ENCODE measurements at regions not wholly inside any gene's neighbourhood (a gene's known extent, or its start where the extent isn't known, plus 50 kb on each side); places are given as distances from the start of the nearest gene placed in this dataset.

DNA sequence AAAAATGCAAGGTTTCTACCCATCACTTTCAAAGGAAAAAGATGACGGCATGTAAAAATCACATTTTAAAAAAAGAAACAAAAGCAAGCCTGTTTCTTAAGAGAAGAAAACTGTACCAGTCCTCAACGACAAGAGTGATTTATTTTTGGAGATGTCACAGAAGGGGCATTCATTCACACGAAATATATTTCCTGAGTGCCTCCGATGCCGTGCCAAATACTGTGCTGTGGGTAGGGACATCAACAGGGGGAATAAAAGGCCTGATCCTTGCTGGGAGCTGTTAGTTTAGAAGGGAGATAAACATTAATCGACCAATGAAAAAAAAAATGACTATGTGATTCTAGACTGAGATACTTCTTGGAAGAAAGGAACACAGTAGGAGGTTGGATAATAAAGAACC lies 297.5 kb upstream of the SOX5 start:
- H3K9me3 ChIP-seq (replicated peaks; ENCODE audit: control insufficient read depth, insufficient read depth, low read depth, low read length), result no peaks in the 10 kb centered on the region
- H3K4me2 ChIP-seq (ENCODE audit: insufficient read depth, low read length), result no peak overlapping the region
- TF ChIP-seq, protein P1, sequence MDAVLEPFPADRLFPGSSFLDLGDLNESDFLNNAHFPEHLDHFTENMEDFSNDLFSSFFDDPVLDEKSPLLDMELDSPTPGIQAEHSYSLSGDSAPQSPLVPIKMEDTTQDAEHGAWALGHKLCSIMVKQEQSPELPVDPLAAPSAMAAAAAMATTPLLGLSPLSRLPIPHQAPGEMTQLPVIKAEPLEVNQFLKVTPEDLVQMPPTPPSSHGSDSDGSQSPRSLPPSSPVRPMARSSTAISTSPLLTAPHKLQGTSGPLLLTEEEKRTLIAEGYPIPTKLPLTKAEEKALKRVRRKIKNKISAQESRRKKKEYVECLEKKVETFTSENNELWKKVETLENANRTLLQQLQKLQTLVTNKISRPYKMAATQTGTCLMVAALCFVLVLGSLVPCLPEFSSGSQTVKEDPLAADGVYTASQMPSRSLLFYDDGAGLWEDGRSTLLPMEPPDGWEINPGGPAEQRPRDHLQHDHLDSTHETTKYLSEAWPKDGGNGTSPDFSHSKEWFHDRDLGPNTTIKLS (IDR thresholded peaks at IDR 0.05; ENCODE audit: borderline replicate concordance, low read depth), result no peak
- TF ChIP-seq YY1 (IDR thresholded peaks at IDR 0.05; ENCODE audit: borderline replicate concordance in 1 of 3, control insufficient read depth in 1 of 3, extremely low read depth in 1 of 3, insufficient read depth in 3 of 3, insufficient read length in 1 of 3, insufficient replicate concordance in 2 of 3, low read depth in 1 of 3, low read length in 2 of 3) (no peak), PCBP2 (IDR thresholded peaks at IDR 0.05; ENCODE audit: low read depth, low read length, poor library complexity, severe bottlenecking) (no peak)
- ChIA-PET POLR2A (no interaction called here), CTCF (ENCODE audit: low intra/inter-chr PET ratio) (no interaction called here)
- in situ Hi-C loops (cut with MboI), result no loop called here
- BruUV-seq (replicated peaks), result no TSS peak
- DNase-seq (ENCODE audit: extremely low read depth in 1 of 4, low spot score in 3 of 4) (no peak), FAIRE-seq (no peak), ATAC-seq (no peak)
- WGBS (ENCODE audit: insufficient coverage, low coverage, missing lambda C conversion rate), result 9% methylated on average over 6 of the region's 6 CpGs
- no peaks in the 10 kb centered on the region for H3K9me1 ChIP-seq (ENCODE audit: control insufficient read depth, insufficient read depth, low read length)
- no peaks in the 10 kb centered on the region for H4K20me1 ChIP-seq (replicated peaks; ENCODE audit: control insufficient read depth, insufficient read depth, low read length)
- no peak overlapping the region for H3K4me3 ChIP-seq
- intact Hi-C loops (cut with micrococcal nuclease), result no loop called here
- H3K4me1 ChIP-seq (replicated peaks in 1 of 2; ENCODE audit: control insufficient read depth in 2 of 2, insufficient read depth in 2 of 2, low read length in 2 of 2), result no peaks in the 10 kb centered on the region
- H3K27ac ChIP-seq (ENCODE audit: extremely low read depth, low read depth, low read length), result no peak overlapping the region
- H3K9ac ChIP-seq (ENCODE audit: insufficient read depth in 1 of 2, low read depth in 2 of 2, low read length in 2 of 2), result no peak overlapping the region
- no peak overlapping the region for H2AFZ ChIP-seq (ENCODE audit: low read depth, low read length)
- H3K36me3 ChIP-seq (ENCODE audit: control insufficient read depth, insufficient read depth, low read length), result no peaks in the 10 kb centered on the region
- H3K27me3 ChIP-seq (ENCODE audit: control insufficient read depth in 2 of 2, insufficient read depth in 2 of 2, low read length in 2 of 2), result 0 out of 5 replicates have a peak, but pooled peaks cover 0 to 5% of the 10 kb centered on the region in 2 experiments
- H3K79me2 ChIP-seq (ENCODE audit: control insufficient read depth, insufficient read depth, low read length), result no peaks in the 10 kb centered on the region

DNA sequence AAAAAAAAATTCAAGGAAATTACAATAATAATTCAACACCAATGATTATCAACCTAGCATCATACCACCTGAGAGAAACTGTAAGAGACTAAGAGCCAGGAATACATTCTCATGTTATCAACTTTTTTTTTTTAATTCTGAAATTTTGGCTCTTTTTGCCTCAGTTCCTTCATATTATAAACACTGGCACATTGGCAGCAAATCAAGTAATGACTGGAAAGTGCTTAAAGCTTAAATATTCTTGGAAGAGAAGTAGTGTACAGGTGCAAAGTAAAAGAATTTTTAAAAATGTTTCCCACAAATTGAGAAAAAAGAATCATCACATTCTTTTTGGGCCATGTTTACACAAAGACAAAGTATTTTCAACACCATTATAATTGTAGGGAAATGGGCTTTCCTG lies 296.9 kb upstream of the SOX5 start:
- Histone ChIP-seq H3K9ac (ENCODE audit: insufficient read depth in 1 of 2, low read depth in 2 of 2, low read length in 2 of 2) (no peak overlapping the region), H3K4me3 (no peak overlapping the region), H3K27me3 (ENCODE audit: control insufficient read depth in 2 of 2, insufficient read depth in 2 of 2, low read length in 2 of 2) (0 out of 5 replicates have a peak, but pooled peaks cover 0 to 5% of the 10 kb centered on the region in 2 experiments), H3K36me3 (ENCODE audit: control insufficient read depth, insufficient read depth, low read length) (no peaks in the 10 kb centered on the region), H3K9me1 (ENCODE audit: control insufficient read depth, insufficient read depth, low read length) (no peaks in the 10 kb centered on the region), H3K27ac (ENCODE audit: extremely low read depth, low read depth, low read length) (no peak overlapping the region), H2AFZ (ENCODE audit: low read depth, low read length) (no peak overlapping the region), H3K79me2 (ENCODE audit: control insufficient read depth, insufficient read depth, low read length) (no peaks in the 10 kb centered on the region), H3K4me2 (ENCODE audit: insufficient read depth, low read length) (no peak overlapping the region), H3K4me1 (replicated peaks in 1 of 2; ENCODE audit: control insufficient read depth in 2 of 2, insufficient read depth in 2 of 2, low read length in 2 of 2) (no peaks in the 10 kb centered on the region), H4K20me1 (replicated peaks; ENCODE audit: control insufficient read depth, insufficient read depth, low read length) (no peaks in the 10 kb centered on the region), H3K9me3 (replicated peaks; ENCODE audit: control insufficient read depth, insufficient read depth, low read depth, low read length) (no peaks in the 10 kb centered on the region)
- in situ Hi-C loops (cut with MboI), result no loop called here
- ChIA-PET CTCF (ENCODE audit: low intra/inter-chr PET ratio) (no interaction called here), POLR2A (no interaction called here)
- FAIRE-seq, result no peak
- intact Hi-C loops (cut with micrococcal nuclease), result no loop called here
- BruUV-seq (replicated peaks), result no TSS peak
- no peak for ATAC-seq
- no peak for DNase-seq (ENCODE audit: extremely low read depth in 1 of 4, low spot score in 3 of 4)
- TF ChIP-seq HNRNPH1 (optimal IDR thresholded peaks at IDR 0.05; ENCODE audit: low read depth, low read length) (no peak), ZNF121 (CRISPR knock-in tag; conservative IDR thresholded peaks at IDR 0.05) (no peak)
- TF ChIP-seq, protein P2, sequence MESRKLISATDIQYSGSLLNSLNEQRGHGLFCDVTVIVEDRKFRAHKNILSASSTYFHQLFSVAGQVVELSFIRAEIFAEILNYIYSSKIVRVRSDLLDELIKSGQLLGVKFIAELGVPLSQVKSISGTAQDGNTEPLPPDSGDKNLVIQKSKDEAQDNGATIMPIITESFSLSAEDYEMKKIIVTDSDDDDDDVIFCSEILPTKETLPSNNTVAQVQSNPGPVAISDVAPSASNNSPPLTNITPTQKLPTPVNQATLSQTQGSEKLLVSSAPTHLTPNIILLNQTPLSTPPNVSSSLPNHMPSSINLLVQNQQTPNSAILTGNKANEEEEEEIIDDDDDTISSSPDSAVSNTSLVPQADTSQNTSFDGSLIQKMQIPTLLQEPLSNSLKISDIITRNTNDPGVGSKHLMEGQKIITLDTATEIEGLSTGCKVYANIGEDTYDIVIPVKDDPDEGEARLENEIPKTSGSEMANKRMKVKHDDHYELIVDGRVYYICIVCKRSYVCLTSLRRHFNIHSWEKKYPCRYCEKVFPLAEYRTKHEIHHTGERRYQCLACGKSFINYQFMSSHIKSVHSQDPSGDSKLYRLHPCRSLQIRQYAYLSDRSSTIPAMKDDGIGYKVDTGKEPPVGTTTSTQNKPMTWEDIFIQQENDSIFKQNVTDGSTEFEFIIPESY (CRISPR knock-in tag; IDR thresholded peaks at IDR 0.05), result no peak
- TF ChIP-seq, protein P3, sequence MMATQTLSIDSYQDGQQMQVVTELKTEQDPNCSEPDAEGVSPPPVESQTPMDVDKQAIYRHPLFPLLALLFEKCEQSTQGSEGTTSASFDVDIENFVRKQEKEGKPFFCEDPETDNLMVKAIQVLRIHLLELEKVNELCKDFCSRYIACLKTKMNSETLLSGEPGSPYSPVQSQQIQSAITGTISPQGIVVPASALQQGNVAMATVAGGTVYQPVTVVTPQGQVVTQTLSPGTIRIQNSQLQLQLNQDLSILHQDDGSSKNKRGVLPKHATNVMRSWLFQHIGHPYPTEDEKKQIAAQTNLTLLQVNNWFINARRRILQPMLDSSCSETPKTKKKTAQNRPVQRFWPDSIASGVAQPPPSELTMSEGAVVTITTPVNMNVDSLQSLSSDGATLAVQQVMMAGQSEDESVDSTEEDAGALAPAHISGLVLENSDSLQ (IDR thresholded peaks at IDR 0.05), result no peak
